Left lobe of liver (tissue), 2 donors: ENCODE measurements at regions not wholly inside any gene's neighbourhood (a gene's known extent, or its start where the extent isn't known, plus 50 kb on each side); places are given as distances from the start of the nearest gene placed in this dataset.

Source experiments
- ATAC-seq: fragments of 200-7000 bp; cut with Tn5 transposase; one replicate; pipeline ENCODE4 v1.9.1; 2020; ENCODE audit warnings: mild to moderate bottlenecking, moderate library complexity
- DNase-seq: peaks from one replicate; pipeline ENCODE4 v3.0.0-alpha.2; 2020; ENCODE audit warnings: low spot score
- donor health status: DM: no; HTN: no; CAD: no; lungs with moderate emphysema.
- donor health status: DM: no; HTN: yes; CAD: no.

DNA sequence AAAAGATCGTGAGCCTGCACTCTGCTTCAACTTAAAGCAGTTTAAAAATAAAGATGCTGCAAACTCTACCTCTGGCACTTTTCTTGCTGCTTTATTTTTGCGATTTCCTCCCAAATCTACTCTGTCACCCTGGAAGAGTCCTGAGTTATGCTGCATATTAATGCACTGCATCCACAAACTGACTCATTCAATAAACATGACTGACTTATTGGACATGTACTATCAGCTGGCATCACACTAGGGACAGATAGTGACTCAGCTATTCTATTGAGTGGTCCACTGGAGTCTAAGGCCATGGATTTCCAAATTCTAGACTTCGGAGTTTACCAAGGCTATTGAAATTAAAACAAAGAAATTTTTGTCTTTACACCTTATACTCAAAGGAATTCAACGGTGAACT lies 90.7 kb upstream of the PTPRR start:
- DNase-seq (no peak), ATAC-seq (no peak)

DNA sequence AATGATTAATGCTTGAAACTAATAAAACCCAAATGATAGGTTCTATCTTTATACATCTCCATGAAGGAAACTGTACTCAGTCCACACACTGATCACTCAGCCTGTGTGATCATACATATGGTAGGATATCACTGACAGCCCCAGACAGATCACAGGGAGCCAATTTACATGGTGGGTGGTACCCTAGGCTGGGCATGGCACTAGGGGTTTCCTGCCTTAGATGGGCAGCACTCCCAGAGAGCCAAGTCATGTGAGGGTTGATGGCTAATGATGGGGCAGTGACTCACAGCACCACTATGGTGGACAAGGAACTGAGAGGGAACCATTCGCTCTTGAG lies 89.6 kb upstream of the PTPRR start:
- no peak for DNase-seq
- ATAC-seq, result no peak

GRCh38 chr12:71009430-71010142 lies 89.0 kb upstream of the PTPRR start:
- DNase-seq (no peak), ATAC-seq (no peak)

DNA sequence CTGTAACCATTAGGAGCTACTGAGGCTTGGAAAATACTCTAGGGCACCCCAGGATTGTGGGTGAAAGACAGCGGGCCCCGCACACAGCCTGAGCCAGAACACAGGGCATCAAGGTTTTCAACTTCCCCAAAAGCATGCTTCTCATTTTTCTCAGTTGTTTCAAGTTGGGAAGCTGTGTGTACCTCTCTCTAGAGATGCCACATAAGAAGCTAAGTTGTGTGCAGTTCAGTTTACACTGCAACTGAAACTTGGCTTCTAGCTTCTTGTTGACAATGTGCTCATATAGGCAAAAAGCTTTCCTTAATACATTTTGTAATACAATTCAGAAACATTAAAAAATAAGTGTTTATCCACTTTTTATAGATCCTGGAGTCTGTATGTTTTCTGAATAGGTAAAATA lies 88.1 kb upstream of the PTPRR start:
- ATAC-seq (no peak), DNase-seq (no peak)

- DNase-seq (no peak), ATAC-seq (no peak)
These were observed 87.4 kb upstream of the PTPRR start for GRCh38 chr12:71007781-71008404.

- DNase-seq (no peak), ATAC-seq (no peak)
These were observed 86.5 kb upstream of the PTPRR start for GRCh38 chr12:71007020-71007419.

DNA sequence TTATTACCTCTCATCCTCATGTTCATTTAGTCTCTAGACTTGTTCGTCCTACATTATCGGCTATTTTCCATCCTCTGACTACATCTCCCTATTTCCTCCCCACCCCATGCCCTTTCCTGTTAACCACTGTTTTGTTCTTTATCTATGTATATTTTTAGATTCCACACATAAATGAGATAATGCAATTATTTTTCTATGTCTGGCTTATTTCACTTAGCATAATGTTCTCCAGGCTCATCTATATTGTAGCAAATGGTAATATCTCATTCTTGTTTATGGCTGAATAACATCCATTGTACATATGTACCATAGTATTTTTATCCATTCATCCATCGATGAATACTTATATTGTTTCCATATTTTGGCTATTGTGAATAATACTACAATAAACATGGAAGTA lies 84.6 kb upstream of the PTPRR start:
- ATAC-seq, result no peak
- no peak for DNase-seq

DNA sequence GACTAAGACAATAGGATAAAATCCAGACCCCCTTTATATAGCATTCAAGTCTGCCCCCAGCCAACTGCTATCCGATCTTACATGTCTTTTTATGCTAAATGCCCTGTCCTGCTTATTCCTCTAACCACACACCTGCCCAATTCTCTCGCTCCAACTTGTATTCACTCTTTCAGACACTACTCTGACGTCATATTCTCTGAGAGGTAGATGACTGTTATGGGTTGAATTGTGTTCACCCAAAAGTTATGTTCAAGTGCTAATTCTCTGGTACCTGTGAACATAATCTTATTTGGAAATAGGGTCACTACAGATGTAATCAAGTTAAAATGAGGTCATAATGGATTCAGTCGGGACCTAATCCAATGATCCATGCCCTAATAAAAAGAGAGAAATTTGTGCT lies 84.0 kb upstream of the PTPRR start:
- DNase-seq (no peak), ATAC-seq (no peak)

DNA sequence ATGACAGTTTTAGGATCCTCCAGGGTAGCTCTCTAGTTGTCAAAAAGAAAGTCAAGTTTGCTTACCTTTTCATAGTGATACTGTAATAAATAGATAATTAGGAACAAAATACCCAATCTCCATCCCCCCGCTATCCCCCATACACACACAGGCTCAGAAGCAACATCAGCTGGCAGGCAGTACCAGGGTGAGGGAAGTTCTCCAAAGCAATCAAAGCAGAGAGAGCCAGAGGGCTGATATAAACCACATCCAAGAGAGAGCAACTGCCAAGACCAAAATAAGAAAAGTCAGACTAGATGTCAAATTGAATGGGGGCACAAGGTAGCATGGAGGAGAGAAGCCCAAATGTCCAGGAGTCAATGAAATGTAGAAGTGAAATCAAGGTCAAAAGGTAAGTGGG lies 80.2 kb upstream of the PTPRR start:
- no peak for ATAC-seq

DNA sequence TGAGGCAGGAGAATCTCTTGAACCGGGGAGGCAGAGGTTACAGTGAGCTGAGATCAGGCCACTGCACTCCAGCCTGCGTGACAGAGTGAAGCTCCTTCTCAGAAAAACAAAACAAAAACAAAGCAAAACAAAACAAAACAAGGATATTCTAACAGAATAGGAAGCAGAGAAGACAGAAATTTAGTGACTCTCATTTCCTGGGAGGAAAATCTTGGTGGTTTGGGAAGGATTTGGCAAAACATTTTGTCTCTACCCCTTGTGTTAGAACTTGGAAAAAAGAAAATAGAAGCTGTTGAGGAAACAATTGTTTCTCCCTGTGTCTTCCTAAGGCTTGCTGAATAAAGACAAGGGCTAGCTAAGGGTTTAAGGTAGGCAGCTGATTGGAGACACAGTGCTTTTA lies 79.7 kb upstream of the PTPRR start:
- DNase-seq (no peak), ATAC-seq (no peak)

More for the DNA sequence above, 80.2 kb upstream of the PTPRR start:
- DNase-seq, result no peak

DNA sequence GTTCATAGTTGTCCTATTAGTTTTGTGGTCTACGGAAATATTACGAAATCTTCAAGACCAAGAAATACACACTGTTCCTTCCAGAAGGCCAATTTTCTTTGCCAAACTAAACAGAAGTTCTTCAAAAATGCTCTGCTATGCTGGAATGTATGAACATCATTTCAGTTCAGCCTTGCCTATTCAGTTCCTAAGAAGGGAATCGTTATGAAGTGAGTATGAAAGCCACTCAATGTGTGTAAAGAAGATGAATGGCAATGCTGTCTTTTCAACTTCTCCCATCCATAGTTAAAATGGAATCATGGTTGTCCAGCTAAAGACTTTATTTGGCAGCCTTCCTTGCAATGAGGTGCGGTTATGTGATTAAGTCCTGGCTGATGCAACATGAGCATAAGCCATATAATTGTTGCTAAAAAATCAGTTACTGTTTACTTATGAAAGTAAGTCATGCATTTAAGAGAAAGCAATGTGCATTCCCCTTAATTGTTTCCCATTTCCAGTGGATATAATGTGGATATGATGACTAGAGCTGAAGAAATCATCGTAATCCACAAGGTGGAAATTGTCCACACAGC lies 73.8 kb upstream of the PTPRR start:
- DNase-seq (no peak), ATAC-seq (no peak)

DNA sequence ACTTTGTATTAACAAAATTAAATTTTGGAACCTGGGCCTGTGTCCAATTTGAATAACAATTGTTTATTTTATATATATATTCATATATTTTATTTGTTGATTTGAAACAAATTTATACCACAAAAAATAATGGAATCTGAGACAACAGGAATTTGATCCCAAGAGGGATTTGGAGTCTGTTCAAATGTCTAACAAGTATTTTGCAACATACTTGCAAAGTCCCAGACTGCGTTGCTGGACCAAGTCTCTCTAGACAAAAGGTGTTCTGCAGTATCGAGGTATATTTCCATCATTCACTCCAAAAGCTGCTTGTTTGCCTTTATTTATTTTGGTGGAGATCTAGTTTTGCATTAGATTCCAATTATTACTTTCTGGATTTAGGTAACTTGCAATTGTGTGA lies 68.7 kb upstream of the PTPRR start:
- DNase-seq (no peak), ATAC-seq (peak; percentile 31)

DNA sequence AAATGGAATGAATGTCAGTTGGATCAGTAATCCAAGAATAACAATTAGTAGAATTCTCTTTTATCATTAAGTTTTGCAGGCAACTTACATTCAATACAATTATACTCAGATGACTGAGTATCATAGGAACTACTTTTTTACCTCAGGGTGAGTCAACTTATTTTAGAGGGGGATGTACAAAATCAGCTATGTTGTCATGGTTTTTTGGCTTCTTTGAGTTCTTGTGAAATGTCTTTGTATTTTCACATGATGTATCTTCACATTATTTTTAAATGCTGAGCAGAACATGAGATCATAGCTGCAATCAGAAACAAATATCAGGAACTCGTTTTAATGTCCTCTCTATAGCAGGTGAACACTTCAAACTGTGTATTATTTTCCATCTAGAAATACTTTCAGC lies 65.3 kb upstream of the PTPRR start:
- no peak for DNase-seq
- ATAC-seq, result no peak

GRCh38 chr12:70983692-70984091 lies 63.2 kb upstream of the PTPRR start:
- DNase-seq (no peak), ATAC-seq (no peak)

- ATAC-seq, result no peak
- DNase-seq, result no peak
These were observed 62.5 kb upstream of the PTPRR start for GRCh38 chr12:70982991-70983390.

GRCh38 chr12:70982286-70982685 lies 61.7 kb upstream of the PTPRR start:
- DNase-seq (no peak), ATAC-seq (no peak)

GRCh38 chr12:70971001-70971794 lies 50.7 kb upstream of the PTPRR start:
- ATAC-seq (no peak), DNase-seq (no peak)
